ENCODE measurements at regions not wholly inside any gene's neighbourhood (a gene's known extent, or its start where the extent isn't known, plus 50 kb on each side); places are given as distances from the start of the nearest gene placed in this dataset.

- TF ChIP-seq CEBPB (IDR thresholded peaks at IDR 0.05; ENCODE audit: borderline replicate concordance in 1 of 2, low read depth in 2 of 2, low read length in 2 of 2) = no peak
These were observed 314.0 kb downstream of the NDFIP2 start (continued) for GRCh38 chr13:79794931-79795330.

DNA sequence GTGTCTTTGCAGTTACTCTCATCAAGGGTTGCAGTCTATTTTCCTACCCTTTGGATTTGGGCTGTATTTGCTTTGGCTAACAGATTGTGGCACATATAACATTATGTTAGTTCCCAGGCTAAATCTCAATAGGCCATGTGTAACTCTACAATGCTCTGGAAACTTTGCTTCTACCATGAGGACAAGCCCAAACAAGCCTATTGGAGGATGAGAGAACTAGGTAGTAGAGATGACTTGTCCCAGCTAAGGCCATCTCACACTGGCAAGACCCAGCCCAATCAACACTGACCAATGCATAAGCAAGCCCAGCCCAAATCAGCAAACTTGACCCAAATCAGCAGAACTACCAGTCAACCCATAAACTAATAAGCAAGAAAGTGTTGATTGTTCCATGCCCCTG is 311.8 kb downstream of the NDFIP2 start:
- SMC1A ChIA-PET (ENCODE audit: uncharacterized antibody, unreplicated experiment) = interaction anchor here (1.1 to 5.4 kb wide), 3 partner anchors 10 to 1232 kb away, joined by 3 to 25 read pairs (median 17); no protein-coding TSS in a partner anchor
- DNase-seq (ENCODE audit: low read depth, low spot score) (no peak), FAIRE-seq (no peak), ATAC-seq (no peak)
- H3K9ac ChIP-seq (ENCODE audit: control insufficient read depth, insufficient read depth, low read length) = no peak overlapping the region
- no TSS peak for BruUV-seq (replicated peaks)
- H3K27ac ChIP-seq (ENCODE audit: control insufficient read depth, insufficient read depth) = no peak overlapping the region
- CTCF ChIA-PET = interaction anchor here (1.4 to 2.1 kb wide), 2 partner anchors 9 to 14 kb away, joined by 3 to 4 read pairs; no protein-coding TSS in a partner anchor
- H3K4me3 ChIP-seq = no peak overlapping the region
- RAD21 ChIA-PET (ENCODE audit: unreplicated experiment) = interaction anchor here (1.2 kb wide), 1 partner anchor 20 kb away, joined by 3 read pairs; no protein-coding TSS in a partner anchor
- in situ Hi-C loops (cut with MboI) (no loop called here), intact Hi-C loops (cut with micrococcal nuclease; ENCODE audit: unreplicated experiment) (no loop called here)
- H3K4me1 ChIP-seq (ENCODE audit: control insufficient read depth, insufficient read depth, low read length) = no peaks in the 10 kb centered on the region
- H4K20me1 ChIP-seq (ENCODE audit: control insufficient read depth, insufficient read depth) = no peaks in the 10 kb centered on the region
- no peak overlapping the region for H2AFZ ChIP-seq (ENCODE audit: control insufficient read depth, low read depth, low read length)
- POLR2A ChIA-PET = interaction anchor here (1.2 kb wide), 1 partner anchor 12 kb away, joined by 5 read pairs; no protein-coding TSS in a partner anchor
- no peaks in the 10 kb centered on the region for H3K79me2 ChIP-seq (ENCODE audit: control insufficient read depth, insufficient read depth, low read length)
- no peaks in the 10 kb centered on the region; the same call in 2 of the 3 replicates for H3K9me3 ChIP-seq (replicated peaks; ENCODE audit: control insufficient read depth, insufficient read depth, low read length)
- H3K4me2 ChIP-seq (ENCODE audit: control insufficient read depth, insufficient read depth) = no peak overlapping the region
- H3K36me3 ChIP-seq (ENCODE audit: control insufficient read depth in 2 of 2, insufficient read depth in 2 of 2, low read length in 1 of 2) = no peaks in the 10 kb centered on the region
- TF ChIP-seq TBL1XR1 (IDR thresholded peaks at IDR 0.05; ENCODE audit: low read depth, low read length) = no peak
- TF ChIP-seq SMAD1 (IDR thresholded peaks at IDR 0.05; ENCODE audit: low read depth, partially characterized antibody) = no peak
- no peak for TF ChIP-seq MLLT1 (IDR thresholded peaks at IDR 0.05)
- TF ChIP-seq WRNIP1 (IDR thresholded peaks at IDR 0.05; ENCODE audit: borderline replicate concordance, low read depth, low read length) = no peak
- no peak for TF ChIP-seq SREBF2 (IDR thresholded peaks at IDR 0.05; ENCODE audit: low read length)
- no peak for TF ChIP-seq IRF5 (IDR thresholded peaks at IDR 0.05; ENCODE audit: borderline replicate concordance)
- TF ChIP-seq CREB1 (IDR thresholded peaks at IDR 0.05; ENCODE audit: low read depth) = no peak
- no peak for TF ChIP-seq JUNB (IDR thresholded peaks at IDR 0.05)
- no peak for TF ChIP-seq STAT1 (conservative IDR thresholded peaks at IDR 0.05)
- H3K27me3 ChIP-seq (replicated peaks in 1 of 2; ENCODE audit: control insufficient read depth in 2 of 2, insufficient read depth in 2 of 2, low read length in 1 of 2) = no peaks in the 10 kb centered on the region

Data from GM12878 (cell line).